Lung (tissue), 11 donors: ENCODE measurements at regions not wholly inside any gene's neighbourhood (a gene's known extent, or its start where the extent isn't known, plus 50 kb on each side); places are given as distances from the start of the nearest gene placed in this dataset.

Source experiments
- ATAC-seq: fragments of 200-7000 bp; cut with Tn5 transposase; one replicate; pipeline ENCODE4 v1.9.1; 2020; ENCODE audit warnings: moderate number of reproducible peaks; ENCODE audit not compliant: insufficient read depth, low FRiP score
- DNase-seq, 3 donors: peaks; one replicate each; pipeline ENCODE4 v3.0.0-alpha.2; 2013 to 2017
- H3K27ac ChIP-seq, 2 donors: one replicate each; pipeline ENCODE4 v1.5.1; 2013; ENCODE audit warnings: mild to moderate bottlenecking in 2 of 2, moderate library complexity in 2 of 2, control low read depth in 1 of 2, inconsistent platforms in 1 of 2, low read depth in 1 of 2, low read length in 1 of 2
- H3K27me3 ChIP-seq, 3 donors: one replicate each; pipeline ENCODE4 v1.5.1; 2013; ENCODE audit warnings: low read length in 2 of 3; ENCODE audit not compliant: control insufficient read depth in 3 of 3, insufficient read depth in 3 of 3
- H3K36me3 ChIP-seq, 4 donors: one replicate each; pipeline ENCODE4 v1.5.1; 2013; ENCODE audit warnings: low read length in 4 of 4, mild to moderate bottlenecking in 1 of 4, moderate library complexity in 1 of 4; ENCODE audit not compliant: control insufficient read depth in 4 of 4, insufficient read depth in 4 of 4
- H3K4me1 ChIP-seq, 5 donors: one replicate each; pipeline ENCODE4 v1.5.1; 2013; ENCODE audit warnings: low read length in 5 of 5, mild to moderate bottlenecking in 2 of 5, moderate library complexity in 1 of 5; ENCODE audit not compliant: control insufficient read depth in 5 of 5, insufficient read depth in 5 of 5
- H3K4me3 ChIP-seq: one replicate; pipeline ENCODE4 v1.5.1; 2013; ENCODE audit warnings: mild to moderate bottlenecking, control low read depth, moderate library complexity
- H3K9ac ChIP-seq, 2 donors: one replicate each; pipeline ENCODE4 v1.5.1; 2013; ENCODE audit warnings: low read length in 2 of 2, control low read depth in 1 of 2; ENCODE audit not compliant: insufficient read depth in 1 of 2
- H3K9me3 ChIP-seq, 4 donors: one replicate each; pipeline ENCODE4 v1.5.1; 2013; ENCODE audit warnings: low read length in 3 of 4, mild to moderate bottlenecking in 1 of 4, moderate library complexity in 1 of 4; ENCODE audit not compliant: control insufficient read depth in 4 of 4, insufficient read depth in 3 of 4
- whole genome bisulfite sequencing, 2 donors: extraction: QIAGEN DNeasy Blood & Tissue Kit; methylation state at CpG; one replicate each; pipeline ENCODE4 v1.1.7; 2013; 5-methylcytosine and 5-hydroxymethylcytosine counted together
- TF ChIP-seq, protein P1 (sequence below): IDR thresholded peaks from 2 replicates; pipeline ENCODE4 v1.5.1; 2012; ENCODE audit warnings: mild to moderate bottlenecking; ENCODE audit errors: control extremely low read depth, extremely low read depth
- donor health status: control.
- donor health status: control.
- donor health status: Bipolar disorder and iron deficiency.
- donor health status: healthy.
- donor health status: DM: yes; HTN: yes; CAD: no.

DNA sequence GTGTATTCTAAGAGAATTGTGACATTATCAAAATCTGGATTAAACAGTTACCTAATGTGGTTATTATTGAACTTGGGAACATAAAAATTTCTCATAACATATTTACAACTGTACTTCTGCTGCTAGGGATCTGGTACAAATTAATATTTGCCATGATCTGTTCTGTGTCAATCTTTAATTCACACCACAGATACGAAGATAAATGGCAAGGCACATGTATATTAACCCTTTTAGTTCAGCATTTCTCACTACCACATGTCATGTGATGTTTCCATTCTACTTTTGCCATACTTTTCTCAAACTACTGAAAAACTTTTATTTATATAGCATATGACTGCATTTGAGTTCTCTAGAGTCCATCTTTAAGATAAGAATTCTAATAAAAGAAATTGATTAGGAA lies 295.3 kb upstream of the DDX18 start:
- ATAC-seq (no peak), DNase-seq (no peak)
- H3K4me3 ChIP-seq: no peak overlapping the region
- peaks cover 0 to 3% (median 0%) of the 10 kb centered on the region in 5 donors for H3K4me1 ChIP-seq
- H3K27me3 ChIP-seq: no peaks in the 10 kb centered on the region
- H3K9me3 ChIP-seq: no peaks in the 10 kb centered on the region
- no peaks in the 10 kb centered on the region for H3K36me3 ChIP-seq
- TF ChIP-seq, protein P1, sequence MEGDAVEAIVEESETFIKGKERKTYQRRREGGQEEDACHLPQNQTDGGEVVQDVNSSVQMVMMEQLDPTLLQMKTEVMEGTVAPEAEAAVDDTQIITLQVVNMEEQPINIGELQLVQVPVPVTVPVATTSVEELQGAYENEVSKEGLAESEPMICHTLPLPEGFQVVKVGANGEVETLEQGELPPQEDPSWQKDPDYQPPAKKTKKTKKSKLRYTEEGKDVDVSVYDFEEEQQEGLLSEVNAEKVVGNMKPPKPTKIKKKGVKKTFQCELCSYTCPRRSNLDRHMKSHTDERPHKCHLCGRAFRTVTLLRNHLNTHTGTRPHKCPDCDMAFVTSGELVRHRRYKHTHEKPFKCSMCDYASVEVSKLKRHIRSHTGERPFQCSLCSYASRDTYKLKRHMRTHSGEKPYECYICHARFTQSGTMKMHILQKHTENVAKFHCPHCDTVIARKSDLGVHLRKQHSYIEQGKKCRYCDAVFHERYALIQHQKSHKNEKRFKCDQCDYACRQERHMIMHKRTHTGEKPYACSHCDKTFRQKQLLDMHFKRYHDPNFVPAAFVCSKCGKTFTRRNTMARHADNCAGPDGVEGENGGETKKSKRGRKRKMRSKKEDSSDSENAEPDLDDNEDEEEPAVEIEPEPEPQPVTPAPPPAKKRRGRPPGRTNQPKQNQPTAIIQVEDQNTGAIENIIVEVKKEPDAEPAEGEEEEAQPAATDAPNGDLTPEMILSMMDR: no peak
- 17 to 38% methylated on average over 1 of the region's 1 CpG for WGBS, 2 donors
- H3K27ac ChIP-seq: no peak overlapping the region
- H3K9ac ChIP-seq: no peak overlapping the region

DNA sequence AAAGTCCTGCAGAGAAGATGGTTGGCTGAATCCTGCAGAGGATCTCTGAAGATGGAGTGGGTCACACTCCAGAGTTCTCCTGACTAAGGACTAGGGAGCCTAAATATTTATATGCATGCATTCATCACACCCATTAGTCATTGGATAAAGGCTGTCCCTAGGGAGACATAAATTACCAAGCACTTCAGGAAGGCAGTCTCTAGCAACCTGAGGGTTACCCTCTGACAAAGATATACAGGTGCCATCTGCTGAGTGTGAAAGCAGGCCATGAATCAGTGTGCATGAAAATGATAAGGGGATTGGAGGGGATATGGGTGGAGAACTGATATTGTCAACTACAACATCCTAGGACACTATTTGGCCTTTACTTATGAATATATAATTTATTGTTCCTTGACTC lies 294.8 kb upstream of the DDX18 start:
- Histone ChIP-seq H3K4me3 (no peak overlapping the region), H3K36me3 (no peaks in the 10 kb centered on the region), H3K4me1 (peaks cover 0 to 3% (median 0%) of the 10 kb centered on the region in 5 donors), H3K27me3 (no peaks in the 10 kb centered on the region), H3K9ac (no peak overlapping the region), H3K9me3 (peaks cover 0 to under 1% (median 0%) of the 10 kb centered on the region in 4 donors), H3K27ac (no peak overlapping the region)
- no peak for DNase-seq
- ATAC-seq: no peak
- TF ChIP-seq, protein P1: no peak

DNA sequence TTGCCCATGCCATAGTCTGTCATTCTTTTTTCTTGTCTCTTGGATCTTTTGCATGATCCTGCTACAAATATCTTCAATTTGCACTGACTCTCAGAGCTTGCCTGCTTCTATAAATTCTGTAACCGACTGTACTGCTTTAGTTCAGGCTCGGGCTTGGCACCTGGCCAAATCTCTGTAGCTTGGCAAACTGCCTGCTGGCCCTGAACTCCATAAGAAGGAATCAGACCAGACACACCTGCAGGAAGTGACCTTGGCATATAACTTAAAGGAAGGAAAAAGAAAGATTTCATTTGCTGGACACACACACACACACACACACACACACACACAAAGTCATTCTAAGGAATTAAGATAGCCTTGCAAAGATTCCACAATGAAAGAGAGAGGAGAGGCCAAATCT lies 291.2 kb upstream of the DDX18 start:
- TF ChIP-seq, protein P1: no peak
- ATAC-seq: peak; percentile 27
- Histone ChIP-seq H3K9me3 (peaks cover 0 to 2% (median 0%) of the 10 kb centered on the region in 4 donors), H3K36me3 (no peaks in the 10 kb centered on the region), H3K27me3 (no peaks in the 10 kb centered on the region), H3K4me3 (no peak overlapping the region), H3K27ac (no peak overlapping the region), H3K4me1 (peaks cover 0 to 3% (median 0%) of the 10 kb centered on the region in 5 donors), H3K9ac (no peak overlapping the region)
- peak; percentile 85 to 90 (median 85) for DNase-seq
- 4 to 8% methylated on average over 2 of the region's 2 CpGs for WGBS, 2 donors

DNA sequence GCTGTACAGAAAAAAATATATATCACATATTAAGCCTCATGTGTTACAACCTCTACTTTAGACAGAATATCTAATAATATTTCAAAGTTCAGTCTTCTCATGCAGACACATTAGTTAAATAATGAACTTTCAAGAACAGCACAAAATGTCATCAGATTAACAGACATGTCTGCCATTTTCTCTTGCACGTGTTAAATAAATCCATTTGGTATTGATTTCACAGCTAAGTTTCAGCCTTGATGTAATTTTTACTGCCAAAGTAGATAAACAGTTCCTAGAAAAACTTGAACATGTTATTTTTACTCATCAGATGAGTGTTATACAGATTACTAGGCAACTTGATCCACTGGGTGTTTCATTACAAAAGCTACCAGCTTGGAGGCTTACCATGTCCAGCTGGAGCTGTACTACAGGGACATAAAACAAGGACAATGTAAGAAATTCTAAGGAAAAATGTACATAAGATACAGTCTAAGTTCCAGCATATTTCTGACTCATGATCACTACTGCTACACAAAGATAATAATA lies 290.7 kb upstream of the DDX18 start:
- H3K4me1 ChIP-seq: peaks cover 0 to 3% (median 0%) of the 10 kb centered on the region in 5 donors
- 70 to 75% methylated on average over 1 of the region's 1 CpG for WGBS, 2 donors
- ATAC-seq: no peak
- no peak overlapping the region for H3K9ac ChIP-seq
- TF ChIP-seq, protein P1: no peak
- no peak overlapping the region for H3K4me3 ChIP-seq
- H3K36me3 ChIP-seq: no peaks in the 10 kb centered on the region
- H3K27me3 ChIP-seq: no peaks in the 10 kb centered on the region
- no peak overlapping the region for H3K27ac ChIP-seq
- DNase-seq: peak in 2 of 3 donors; percentile 2 to 4
- H3K9me3 ChIP-seq: peaks cover 0 to 2% (median 0%) of the 10 kb centered on the region in 4 donors
